HFFc6 (cell line): ENCODE measurements at regions not wholly inside any gene's neighbourhood (a gene's known extent, or its start where the extent isn't known, plus 50 kb on each side); places are given as distances from the start of the nearest gene placed in this dataset.
"Not testable (repeated sequence)": the region's sequence is repeated elsewhere in the genome, so short reads cannot be mapped to it uniquely, and the experiment has no call there.

ENCODE experiments used
- DNase-seq: peaks from one replicate; pipeline ENCODE4 v3.0.0-alpha.2; 2018
- H3K27ac Mint-ChIP-seq: 2 replicates; pipeline ENCODE4 v1.8.0; 2020; ENCODE audit warnings: mild to moderate bottlenecking, mixed read lengths
- H3K27me3 Mint-ChIP-seq: 2 replicates; pipeline ENCODE4 v1.8.0; 2021; ENCODE audit warnings: mild to moderate bottlenecking, moderate library complexity, mixed read lengths; ENCODE audit not compliant: insufficient read depth
- H3K36me3 Mint-ChIP-seq: 2 replicates; pipeline ENCODE4 v1.8.0; 2021; ENCODE audit warnings: low read depth, mixed read lengths
- H3K4me1 Mint-ChIP-seq: 2 replicates; pipeline ENCODE4 v1.8.0; 2020; ENCODE audit warnings: low read depth, mixed read lengths
- H3K4me3 Mint-ChIP-seq: 2 replicates; pipeline ENCODE4 v1.8.0; 2020; ENCODE audit warnings: mild to moderate bottlenecking, moderate library complexity, mixed read lengths
- H3K9me3 Mint-ChIP-seq: 2 replicates; pipeline ENCODE4 v1.8.0; 2020; ENCODE audit warnings: mild to moderate bottlenecking, mixed read lengths
- TF ChIP-seq, protein P1 (sequence below): fragments of 200-600 bp; sonication (generic); IDR thresholded peaks from 2 replicates; pipeline ENCODE4 v1.5.0; 2021; ENCODE audit warnings: antibody characterized with exemption, mild to moderate bottlenecking

DNA sequence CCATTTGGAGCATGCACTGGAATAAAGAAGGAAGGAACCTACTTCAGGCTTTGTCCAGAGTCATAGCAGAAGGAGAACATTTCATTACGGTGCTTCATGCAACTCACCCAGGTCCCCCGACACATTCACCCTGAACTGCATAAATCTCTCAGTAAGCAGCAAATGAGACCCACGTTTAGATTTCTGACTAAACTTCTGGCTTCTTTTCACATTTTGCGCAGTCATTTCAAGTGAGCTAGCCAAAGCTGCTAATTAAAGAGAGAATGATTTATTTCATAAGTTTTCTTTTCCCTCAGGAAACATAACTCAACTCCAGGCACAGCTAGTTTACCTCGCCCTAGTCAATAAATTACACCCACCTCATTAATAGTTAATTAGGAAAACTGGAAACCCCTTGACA lies 88.6 kb upstream of the GAS1 start:
- no peaks in the 10 kb centered on the region for H3K9me3 Mint-ChIP-seq

DNA sequence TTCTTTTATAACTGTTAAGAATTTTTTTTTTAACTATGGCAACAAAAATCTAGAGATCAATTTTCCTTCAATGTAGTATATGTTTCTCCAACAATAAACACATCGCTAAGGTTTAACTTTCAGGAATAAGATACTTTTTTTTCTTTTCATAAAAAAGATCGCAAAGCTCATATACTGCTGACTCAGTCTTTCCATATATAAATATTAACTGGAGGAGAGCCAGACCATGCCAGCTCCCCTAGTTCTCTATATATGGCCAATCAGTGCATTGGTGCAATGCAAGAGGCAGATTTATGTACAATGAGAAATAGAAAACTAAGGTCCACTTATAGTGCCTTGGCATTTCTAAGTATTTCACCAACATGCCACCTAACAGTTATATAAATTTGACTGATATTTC lies 89.2 kb upstream of the GAS1 start:
- TF ChIP-seq, protein P1, sequence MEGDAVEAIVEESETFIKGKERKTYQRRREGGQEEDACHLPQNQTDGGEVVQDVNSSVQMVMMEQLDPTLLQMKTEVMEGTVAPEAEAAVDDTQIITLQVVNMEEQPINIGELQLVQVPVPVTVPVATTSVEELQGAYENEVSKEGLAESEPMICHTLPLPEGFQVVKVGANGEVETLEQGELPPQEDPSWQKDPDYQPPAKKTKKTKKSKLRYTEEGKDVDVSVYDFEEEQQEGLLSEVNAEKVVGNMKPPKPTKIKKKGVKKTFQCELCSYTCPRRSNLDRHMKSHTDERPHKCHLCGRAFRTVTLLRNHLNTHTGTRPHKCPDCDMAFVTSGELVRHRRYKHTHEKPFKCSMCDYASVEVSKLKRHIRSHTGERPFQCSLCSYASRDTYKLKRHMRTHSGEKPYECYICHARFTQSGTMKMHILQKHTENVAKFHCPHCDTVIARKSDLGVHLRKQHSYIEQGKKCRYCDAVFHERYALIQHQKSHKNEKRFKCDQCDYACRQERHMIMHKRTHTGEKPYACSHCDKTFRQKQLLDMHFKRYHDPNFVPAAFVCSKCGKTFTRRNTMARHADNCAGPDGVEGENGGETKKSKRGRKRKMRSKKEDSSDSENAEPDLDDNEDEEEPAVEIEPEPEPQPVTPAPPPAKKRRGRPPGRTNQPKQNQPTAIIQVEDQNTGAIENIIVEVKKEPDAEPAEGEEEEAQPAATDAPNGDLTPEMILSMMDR, result no peak
- Mint-ChIP-seq H3K27ac (no peak overlapping the region), H3K27me3 (peaks cover 2% of the 10 kb centered on the region; the same call in 1 of the 2 replicates), H3K9me3 (peaks cover 5% of the 10 kb centered on the region), H3K36me3 (peaks cover 5% of the 10 kb centered on the region; the same call in 1 of the 2 replicates), H3K4me3 (no peak overlapping the region), H3K4me1 (peaks cover 26% of the 10 kb centered on the region)
- no peak for DNase-seq

More for the DNA sequence above, 88.6 kb upstream of the GAS1 start:
- TF ChIP-seq, protein P1, result no peak
- Mint-ChIP-seq H3K27me3 (peaks cover 2% of the 10 kb centered on the region; the same call in 1 of the 2 replicates), H3K4me1 (peaks cover 26% of the 10 kb centered on the region), H3K27ac (no peak overlapping the region), H3K4me3 (no peak overlapping the region), H3K36me3 (no peaks in the 10 kb centered on the region)
- DNase-seq, result no peak

- peak; percentile 51 for DNase-seq
- H3K27ac Mint-ChIP-seq, result no peak overlapping the region
- TF ChIP-seq, protein P1, result no peak
Observed at GRCh38 chr9:87039809-87040392, 92.6 kb upstream of the GAS1 start.

DNA sequence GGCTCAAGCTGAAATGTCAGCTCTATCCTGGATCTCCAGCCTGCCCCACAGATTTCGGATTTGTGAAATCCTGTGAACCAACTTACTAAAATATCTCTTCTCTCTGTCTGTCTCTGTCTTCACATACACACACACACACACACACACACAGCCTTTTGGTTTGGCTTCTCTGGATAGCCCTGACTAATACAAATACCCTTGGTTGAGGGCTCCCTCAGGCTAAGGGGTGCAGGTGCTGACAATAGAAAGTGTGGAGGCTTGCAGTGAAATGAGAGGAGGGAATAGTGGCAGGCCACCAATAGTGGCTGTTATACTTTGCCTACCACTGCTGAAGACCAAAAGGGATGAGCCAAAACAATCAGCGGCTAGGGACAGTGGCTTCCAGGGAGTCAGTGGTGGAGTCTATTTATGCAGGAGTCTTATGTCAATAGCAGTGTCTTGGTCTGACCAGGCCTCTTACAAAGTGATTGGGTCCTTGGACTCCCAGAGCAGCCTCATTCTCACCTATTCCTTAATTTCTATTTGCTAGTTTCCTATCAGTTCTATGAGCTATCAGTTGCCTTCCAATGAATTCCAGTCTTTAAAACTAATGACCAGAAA lies 93.2 kb upstream of the GAS1 start:
- peaks cover 8% of the 10 kb centered on the region for H3K9me3 Mint-ChIP-seq
- H3K4me1 Mint-ChIP-seq, result peaks cover 6% of the 10 kb centered on the region
- peaks cover 7% of the 10 kb centered on the region; the same call in 1 of the 2 replicates for H3K36me3 Mint-ChIP-seq
- H3K27me3 Mint-ChIP-seq, result peaks cover 1% of the 10 kb centered on the region
- H3K4me3 Mint-ChIP-seq, result no peak overlapping the region
- TF ChIP-seq, protein P1, result no peak
- no peak for DNase-seq
- no peak overlapping the region for H3K27ac Mint-ChIP-seq

More at GRCh38 chr9:87039809-87040392, 92.6 kb upstream of the GAS1 start:
- Mint-ChIP-seq H3K4me3 (no peak overlapping the region), H3K9me3 (peaks cover 8% of the 10 kb centered on the region), H3K27me3 (peaks cover 1% of the 10 kb centered on the region), H3K36me3 (peaks cover 7% of the 10 kb centered on the region; the same call in 1 of the 2 replicates), H3K4me1 (peaks cover 9% of the 10 kb centered on the region)

GRCh38 chr9:87041553-87042235 lies 94.4 kb upstream of the GAS1 start:
- not testable (repeated sequence) for H3K27me3 Mint-ChIP-seq

DNA sequence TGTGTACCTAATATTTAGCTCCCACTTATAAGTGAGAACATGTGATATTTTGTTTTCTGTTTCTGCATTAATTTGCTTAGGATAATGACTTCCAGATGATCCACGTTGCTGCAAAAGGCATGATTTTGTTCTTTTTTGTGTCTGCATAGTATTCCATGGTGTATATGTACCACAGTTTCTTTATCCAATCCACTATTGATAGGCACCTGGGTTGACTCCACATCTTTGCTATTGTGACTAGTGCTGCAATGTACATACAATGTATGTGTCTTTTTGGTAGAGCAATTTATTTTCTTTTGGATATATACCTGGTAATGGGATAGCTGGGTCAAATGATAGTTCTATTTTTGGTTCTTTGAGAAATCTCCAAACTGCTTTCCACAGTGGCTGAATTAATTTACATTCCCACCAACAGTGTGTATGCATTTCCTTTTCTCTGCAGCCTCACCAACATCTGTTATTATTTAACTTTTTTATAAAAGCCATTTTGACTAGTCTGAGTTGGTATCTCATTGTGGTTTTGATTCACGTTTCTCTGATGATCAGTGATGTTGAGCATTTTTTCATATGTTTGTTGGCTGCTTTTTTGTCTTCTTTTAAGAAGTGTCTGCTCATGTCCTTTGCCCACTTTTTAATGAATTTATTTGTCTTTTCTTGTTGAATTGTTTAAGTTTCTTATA lies 102.8 kb upstream of the GAS1 start:
- DNase-seq, result peak; percentile 39
- not testable (repeated sequence) for H3K9me3 Mint-ChIP-seq, H3K36me3 Mint-ChIP-seq, H3K27me3 Mint-ChIP-seq, H3K27ac Mint-ChIP-seq, H3K4me1 Mint-ChIP-seq, H3K4me3 Mint-ChIP-seq

More at GRCh38 chr9:87041553-87042235, 94.4 kb upstream of the GAS1 start:
- DNase-seq, H3K9me3 Mint-ChIP-seq, H3K4me3 Mint-ChIP-seq, H3K4me1 Mint-ChIP-seq, H3K27ac Mint-ChIP-seq, H3K36me3 Mint-ChIP-seq: not testable (repeated sequence)
